SKM-1 (cell line): ENCODE measurements at regions not wholly inside any gene's neighbourhood (a gene's known extent, or its start where the extent isn't known, plus 50 kb on each side); places are given as distances from the start of the nearest gene placed in this dataset.

ENCODE experiments used
- DNase-seq: peaks from one replicate; lab custom pipeline; 2025; ENCODE audit not compliant: unreplicated experiment; lab: John Stamatoyannopoulos, UW

- no peak for DNase-seq
Observed at GRCh38 chr18:59086522-59086921, 53.2 kb upstream of the SEC11C start.

- no peak for DNase-seq
Observed at GRCh38 chr18:59087391-59087790, 52.3 kb upstream of the SEC11C start.
